HG03139 (cell line): ENCODE measurements at regions not wholly inside any gene's neighbourhood (a gene's known extent, or its start where the extent isn't known, plus 50 kb on each side); places are given as distances from the start of the nearest gene placed in this dataset.

ENCODE experiments used
- ATAC-seq: cut with Tn5 transposase; IDR thresholded peaks from one replicate; pipeline ENCODE4 v1.9.1; 2021; ENCODE audit not compliant: unreplicated experiment

DNA sequence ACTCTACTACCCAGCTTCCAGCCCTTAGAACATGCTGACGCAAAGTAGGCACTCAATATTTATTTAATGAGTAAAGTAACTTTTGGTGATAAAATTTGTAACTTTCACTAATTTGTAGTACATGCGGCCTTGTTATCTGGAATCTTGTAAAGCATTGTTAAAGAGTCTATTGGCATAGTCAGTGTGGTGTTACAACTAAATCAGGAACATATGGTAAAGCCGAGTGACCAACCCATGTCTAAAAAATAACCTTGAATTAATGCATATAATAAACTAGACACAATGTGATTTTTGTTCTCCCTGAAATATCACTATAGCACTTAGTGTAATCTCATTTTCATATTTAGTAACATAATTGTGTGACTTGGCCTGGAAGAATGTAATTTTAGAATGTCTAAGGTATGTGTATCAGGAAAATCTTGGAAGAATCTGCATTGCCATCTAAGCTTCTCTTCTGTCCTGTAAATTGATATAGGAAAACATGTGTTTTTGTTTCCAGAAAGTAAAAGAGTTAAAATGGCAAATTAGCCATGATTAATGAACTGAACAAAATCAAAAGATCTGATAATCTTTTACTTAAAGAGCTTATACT, 256.7 kb upstream of the GNAI1 start:
- ATAC-seq: no peak

DNA sequence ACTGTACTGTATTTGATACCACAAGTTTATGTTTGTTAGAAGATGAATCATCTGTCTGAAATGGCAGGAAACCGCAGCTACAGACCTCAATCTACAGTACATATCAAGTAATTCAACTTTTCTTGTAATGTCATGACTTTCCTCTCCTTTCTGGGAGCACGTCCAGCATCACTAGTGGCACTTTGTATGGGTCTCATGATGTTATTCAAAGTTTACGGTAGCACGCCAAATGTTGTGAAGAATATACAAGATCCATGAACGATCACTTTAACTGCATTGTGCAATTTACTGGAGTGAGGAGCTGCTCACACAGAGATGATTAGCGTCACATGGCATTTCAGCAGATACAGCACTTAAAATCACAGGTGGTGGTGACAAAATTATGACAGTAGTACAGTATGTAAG, 257.8 kb upstream of the GNAI1 start:
- ATAC-seq: no peak

DNA sequence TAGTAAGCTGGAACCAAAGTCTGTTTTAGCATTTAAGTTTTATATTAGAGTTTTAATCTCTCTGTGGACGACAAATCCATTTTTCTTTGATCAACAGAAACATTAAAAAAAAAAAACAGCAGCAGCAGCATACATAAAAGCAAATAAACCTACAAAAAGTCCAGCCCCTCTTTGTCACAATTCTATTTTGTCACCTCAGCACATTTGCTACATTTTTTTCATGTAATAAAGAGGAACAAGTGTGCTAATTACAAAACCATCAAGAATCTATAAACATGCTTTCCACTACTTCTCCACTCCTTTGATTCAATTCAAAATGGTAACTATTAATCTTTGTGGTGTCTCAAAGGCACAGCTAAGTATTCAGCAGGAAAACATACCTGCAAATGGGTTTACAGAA, 259.8 kb upstream of the GNAI1 start:
- ATAC-seq: no peak

DNA sequence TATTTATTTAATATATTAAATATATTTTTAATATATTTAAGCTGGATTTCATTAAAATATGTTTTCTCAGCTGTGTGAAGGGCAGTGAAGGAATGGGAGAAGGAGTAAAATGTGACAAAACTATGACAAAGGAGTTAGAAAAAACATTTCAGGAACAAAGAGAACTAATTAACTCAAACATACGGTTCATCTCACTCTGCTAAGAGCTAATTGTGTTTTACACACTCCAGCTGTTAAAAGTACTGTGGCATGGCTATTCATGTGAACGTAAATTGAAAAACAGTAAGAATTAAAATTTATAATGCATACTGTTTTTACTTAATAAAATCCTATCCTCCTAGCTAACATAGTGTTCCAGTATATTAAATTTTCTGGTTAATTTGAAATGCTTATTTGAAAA, 262.5 kb upstream of the GNAI1 start:
- ATAC-seq: no peak

DNA sequence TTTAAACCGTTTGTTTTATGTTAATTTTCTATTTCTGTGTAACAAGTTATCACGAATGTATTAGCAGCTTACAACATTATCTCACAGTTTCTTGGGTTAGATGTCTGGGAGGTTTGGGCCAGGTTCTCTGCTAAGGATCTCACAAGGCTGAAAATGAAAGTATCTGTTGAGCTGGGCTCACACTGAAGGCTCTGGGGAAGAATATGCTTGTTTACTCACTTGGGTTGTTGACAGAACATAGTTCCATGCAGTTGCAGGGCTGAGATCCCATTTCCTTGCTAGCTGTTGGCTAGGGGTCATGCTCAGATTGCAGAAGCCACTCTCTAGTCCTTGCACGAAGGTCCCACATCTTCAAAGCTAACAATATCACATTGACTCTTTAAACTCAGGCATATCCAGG, 266.6 kb upstream of the GNAI1 start:
- no peak for ATAC-seq

DNA sequence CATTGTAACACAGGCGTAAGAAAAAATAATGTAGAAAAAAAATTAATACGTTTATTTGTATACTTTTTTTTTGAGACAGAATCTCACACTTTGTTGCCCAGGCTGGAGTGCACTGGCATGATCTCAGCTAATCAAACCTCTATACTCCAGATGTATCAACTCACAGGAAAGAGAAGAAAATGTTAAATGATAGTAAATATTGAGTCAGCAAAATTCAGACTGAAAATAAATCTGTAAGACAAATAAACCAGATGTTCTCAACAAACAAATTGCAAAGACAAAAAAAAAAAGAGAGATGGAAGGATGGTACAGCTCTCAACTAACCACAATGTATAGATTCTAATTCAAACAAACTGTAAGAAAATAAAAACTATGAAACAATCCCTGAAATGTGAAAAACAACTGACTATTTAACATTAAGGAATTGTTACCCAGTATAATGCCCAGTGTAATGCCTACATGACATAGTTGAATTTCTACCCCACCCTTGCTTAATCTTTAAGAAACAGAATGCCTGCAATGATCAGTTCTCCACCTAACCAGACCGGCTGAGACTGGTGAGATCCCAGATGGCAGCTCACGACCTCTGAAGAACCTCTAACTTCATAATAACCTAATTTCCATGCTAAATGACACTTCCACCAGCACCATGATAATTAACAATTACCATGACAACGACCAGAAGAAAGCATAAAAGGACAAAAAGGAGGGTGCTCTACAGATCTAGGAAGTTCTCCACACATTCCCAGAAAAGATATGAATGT, 272.0 kb upstream of the GNAI1 start:
- ATAC-seq: no peak

DNA sequence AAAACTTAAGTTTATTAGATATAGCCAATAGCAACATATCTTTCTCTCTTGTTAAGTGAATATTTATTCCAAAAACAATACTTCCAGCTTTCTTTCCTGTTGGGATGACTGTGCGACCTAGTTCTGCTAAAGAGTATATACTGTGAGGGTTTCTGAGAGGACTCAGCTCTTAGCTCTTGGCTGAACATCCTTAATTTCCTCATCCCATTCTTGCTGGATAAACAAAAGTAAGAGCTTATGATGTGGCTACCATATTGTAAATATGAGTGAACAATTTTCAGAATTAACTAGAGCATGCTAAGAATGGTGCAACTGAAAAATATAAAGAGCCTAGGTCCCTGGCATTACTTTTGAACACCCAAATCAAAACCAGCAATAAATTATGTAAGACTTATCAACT, 279.5 kb upstream of the GNAI1 start:
- no peak for ATAC-seq

DNA sequence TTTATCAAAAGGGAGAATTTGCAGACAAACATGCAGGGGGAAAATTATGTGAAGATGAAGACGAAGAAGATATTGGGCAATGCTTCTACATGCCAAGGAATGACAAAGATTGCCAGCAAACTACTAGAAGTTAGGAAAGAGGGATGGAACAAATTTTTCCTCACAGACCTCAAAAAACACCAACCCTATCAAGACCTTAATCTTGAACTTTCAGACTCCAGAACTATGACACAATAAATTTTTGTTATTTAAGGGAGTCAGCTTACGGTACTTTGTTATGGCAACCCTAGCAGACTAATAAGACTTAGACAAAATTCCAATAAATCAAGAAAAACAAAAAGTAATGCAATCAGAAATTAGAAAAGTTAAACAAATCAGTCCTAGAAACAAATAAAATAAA, 280.0 kb upstream of the GNAI1 start:
- ATAC-seq: no peak

DNA sequence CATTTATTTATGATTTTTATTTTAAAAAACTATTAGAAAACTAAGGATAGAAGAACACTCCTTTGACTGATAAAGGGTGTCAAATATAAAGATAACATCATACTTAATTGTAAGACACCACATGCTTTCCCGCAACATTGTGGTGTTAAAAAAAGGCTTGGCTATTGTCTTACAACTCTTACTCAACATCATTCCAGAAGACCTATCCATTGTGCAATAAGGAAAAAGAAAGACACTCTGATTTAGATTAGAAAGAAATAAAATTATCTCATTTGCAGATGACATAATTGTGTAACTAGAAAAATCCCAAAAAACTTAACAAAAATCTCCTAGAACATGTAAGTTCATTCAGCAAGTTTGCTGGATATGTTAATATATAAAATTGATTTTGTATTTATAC, 296.7 kb upstream of the GNAI1 start:
- ATAC-seq: no peak

DNA sequence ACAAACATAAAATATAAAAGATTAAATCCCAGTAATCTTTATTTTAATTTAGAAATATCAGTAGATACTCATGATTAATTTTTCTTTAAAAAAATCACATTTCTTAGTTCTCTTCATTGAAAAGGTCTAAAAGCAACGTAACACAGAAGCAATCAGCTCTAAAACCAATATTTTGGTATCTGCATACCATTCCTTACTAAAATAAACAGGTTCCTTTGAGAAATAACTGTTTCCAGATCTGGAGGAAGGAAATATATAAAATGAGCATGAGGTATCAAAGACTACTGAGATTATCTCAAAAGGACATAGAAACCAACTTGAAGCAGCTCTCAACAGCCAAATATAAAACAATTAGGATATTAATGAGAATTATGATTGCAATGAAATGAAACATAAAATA, 301.0 kb upstream of the GNAI1 start:
- no peak for ATAC-seq

DNA sequence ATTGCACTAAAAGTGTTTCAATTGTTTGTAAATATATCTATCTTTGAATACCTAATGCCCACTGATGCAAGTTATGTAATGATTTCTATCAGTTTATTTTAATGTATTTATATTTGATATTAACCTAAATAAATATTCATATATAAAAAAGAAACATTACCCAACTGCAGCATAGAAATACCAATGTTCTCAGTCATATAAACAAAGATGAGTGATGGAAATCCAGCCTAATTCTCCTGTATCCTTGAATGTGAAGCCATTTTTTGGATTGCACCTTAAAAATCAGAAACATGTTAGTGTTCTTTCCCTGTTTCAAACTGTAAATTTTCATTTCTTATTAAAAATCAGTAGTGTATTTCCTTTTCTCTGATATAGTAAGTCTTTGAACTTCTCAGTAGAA, 305.8 kb upstream of the GNAI1 start:
- ATAC-seq: no peak

DNA sequence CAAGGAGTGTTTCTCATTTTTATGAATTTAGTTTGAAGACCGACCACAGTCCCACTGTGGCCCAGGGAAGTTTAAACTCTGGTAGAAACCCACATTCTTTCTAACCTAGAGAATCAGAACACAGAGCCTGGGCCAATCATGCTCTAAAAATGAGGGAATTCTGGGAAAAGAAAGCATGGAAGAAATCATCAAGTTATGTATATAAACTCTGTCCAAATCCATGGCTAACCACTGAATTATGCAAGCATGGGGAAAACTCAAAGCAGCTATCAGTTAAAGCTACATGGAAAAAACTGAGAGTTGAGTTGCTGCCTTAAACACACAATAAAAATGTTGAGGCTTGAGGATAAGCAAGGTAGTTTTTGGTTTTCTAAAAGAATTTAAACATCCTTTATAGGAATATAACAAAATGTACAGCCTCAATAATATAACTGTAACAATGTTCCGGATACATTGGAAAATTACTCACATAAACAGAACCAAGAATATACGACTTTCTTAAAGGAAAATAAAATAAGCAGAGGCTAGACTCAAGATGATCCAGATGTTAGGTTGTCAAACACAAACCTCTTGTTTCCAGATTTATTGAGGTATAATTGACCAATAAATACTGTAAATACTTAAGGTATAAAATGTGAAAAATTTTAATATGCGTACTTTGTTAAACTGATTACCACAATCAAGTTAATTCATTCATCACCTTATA, 311.2 kb upstream of the GNAI1 start:
- ATAC-seq: no peak

DNA sequence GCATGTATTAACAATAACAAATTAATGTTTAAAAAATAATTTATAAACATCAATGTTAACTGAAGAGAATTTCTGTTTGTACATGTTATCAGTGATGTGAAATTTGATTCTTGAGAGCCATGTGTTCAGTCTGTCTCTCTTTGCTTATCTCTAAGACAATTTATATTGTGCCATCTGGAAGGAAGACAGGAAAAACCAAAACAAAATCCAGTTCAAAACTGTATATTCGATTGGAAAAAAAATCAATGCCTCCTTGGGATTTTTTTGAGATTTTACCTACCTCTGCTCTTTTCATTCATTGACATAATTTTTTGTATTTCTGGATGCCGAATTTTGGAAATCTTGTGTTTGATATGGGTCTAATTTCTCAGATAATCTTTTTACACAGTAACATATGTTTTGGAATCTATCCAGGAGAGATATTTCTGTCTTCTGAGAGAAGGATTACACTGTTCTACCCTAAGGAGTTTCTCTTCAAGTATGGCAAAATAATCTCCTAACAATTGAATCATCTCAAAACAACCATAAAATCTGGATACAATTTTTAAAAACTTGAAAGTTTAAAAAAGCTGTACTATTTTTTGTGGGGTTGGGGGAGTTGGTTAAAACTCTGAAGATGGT, 311.9 kb upstream of the GNAI1 start:
- no peak for ATAC-seq

DNA sequence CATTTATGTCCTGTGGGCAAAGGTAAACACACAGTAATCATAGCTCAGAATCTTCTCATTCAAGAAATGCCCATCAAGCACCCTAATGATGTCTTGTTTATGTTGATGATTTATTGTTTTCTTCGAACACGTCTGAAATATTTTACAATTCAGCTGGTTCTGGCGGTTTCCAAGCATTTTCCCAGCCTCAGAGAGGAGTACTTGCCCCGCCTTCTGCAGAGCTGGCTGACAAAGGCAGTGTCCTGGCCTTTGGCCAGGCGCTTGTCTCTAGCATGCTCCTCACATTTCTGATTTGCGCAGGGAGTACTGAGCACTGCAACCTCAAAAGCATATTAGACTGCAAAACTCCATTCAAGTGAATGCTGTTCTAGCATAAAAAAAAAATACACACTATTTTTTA, 314.2 kb upstream of the GNAI1 start:
- ATAC-seq: no peak

DNA sequence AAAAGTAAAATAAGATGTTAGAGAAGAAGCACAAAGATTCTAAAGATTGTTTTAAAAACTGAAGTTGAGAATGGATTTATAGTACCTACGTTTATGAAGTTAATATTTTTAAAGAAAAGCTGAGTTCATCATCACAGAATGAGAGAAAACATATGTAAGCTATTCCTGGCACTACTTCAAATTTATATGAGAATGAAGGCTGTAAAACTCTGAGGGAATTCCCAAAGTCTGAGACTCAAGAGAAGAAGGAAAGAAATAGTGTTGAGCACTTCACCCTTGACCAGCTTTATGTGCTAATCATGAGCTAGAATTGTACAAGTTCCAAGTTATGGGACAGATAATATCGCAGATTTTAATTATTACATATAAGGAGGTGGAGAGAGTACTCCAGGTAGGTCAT, 323.7 kb upstream of the GNAI1 start:
- ATAC-seq: no peak

DNA sequence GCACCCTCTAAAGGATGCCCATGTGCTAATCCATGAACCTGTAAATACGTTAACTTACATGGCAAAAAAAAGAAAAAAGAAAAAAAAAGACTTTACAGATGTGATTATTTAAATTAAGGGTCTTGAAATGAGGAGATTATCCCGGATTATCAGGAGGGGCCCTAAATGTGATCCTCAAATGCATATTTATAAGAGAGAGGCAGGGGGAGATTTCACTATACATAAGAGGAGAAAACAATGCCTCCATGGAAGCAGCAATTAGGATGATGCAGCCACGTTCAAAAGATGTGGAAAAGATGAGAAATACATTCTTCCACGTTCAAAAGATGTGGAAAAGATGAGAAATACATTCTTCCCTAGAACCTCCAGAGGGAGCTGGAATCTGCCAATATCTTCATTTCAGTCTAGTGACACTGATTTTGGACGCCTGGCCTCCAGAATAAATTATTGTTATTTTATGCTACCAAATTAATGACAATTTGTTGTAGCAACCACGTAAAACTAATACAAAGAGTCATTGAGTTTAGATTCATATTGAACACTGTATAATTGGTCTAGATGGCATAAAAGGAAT, 328.4 kb upstream of the GNAI1 start:
- no peak for ATAC-seq

DNA sequence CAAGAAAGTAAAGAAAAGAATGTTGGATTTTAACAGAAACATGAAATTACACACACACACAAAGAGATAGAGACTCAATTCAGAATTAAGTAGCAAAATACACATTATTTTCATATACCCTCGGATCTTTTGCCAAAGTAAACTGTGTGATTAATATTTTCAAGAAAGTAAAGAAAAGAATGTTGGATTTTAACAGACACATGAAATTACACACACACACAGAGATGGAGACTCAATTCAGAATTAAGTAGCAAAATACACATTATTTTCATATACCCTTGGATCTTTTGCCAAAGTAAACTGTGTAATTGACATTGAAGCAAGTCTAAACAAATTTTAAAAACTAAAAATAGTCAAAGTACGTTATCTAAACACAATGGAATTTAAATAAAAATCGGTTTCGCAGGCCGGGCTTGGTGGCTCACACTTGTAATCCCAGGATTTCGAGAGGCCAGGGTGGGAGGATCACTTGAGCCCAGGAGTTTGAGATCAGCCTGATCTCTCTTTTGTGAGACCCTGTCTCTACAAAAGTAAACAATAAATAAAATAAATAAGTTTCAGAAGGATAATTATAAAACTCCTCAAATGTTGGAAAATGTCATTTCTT, 337.3 kb upstream of the MAGI2 start:
- ATAC-seq: no peak

DNA sequence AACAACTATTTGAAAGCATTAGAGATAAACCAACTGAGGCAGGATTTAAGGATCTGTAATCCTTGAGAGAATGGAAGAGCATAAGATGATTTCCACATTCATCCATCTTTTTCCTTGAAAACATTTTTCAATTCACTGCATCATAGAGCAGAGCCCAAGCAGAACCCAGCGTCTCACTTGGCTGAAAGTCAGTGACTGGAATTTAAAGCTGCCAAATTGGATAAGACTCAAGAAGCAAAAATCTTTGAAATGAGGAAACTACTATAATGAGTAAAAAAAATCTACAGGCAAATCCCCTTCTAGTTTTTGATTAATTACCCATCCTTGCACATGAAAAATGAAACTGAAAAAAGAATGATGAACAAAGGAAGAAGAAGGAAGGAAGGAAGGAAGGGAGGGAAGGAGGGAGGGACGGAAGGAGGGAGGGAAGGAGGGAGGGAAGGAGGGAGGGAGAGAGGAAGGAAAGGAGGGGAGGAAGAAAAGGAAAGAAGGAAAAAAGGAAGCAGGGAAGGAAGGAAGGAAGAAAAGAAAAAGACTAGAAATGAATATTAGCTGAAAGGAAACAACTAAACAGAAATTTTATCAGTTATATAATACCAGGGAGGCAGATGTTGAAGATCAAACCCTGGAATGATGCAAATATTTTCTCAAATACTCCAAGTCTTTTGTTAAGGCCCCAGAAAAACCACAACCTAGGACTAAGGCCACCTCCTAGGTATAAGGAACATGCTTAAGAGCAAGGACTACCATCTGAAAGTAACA, 336.3 kb upstream of the MAGI2 start:
- ATAC-seq: no peak

DNA sequence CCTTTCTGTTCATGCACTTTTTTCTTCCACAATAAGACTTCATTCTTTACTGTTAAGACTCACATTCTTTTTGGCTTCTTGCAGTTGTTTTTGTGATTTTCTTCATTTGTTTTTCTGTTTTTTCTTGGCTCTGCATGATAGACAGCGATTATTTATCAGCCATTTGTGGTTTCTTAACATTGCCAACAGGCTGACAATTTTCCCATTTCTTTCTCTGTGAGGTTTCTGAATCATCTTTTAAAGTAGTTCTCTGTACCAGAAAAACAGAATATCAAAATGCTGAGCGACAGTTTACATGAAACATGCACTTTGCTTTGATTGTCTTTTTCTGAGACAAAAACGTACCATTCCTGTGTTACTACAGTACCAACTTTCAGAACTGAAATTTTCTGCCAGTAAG, 334.2 kb upstream of the MAGI2 start:
- ATAC-seq: no peak

DNA sequence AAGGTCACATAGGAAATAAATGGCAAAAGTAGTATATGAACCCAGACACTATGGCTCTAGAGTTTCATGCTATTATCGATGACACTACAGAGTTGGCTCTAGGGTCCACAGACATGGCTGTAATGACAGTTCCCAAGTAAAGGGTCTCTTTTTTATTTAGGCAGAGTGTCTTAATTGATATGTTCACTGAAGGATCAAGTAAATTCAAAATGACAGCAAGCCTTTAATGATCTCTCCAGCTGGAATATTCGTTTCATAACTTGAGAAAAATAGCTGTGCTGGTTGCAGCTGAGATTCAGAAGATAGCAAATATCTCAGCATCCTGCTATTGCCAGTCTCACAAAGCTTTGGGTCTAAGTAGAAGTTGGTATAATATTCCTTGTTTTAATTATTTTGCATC, 333.6 kb upstream of the MAGI2 start:
- no peak for ATAC-seq

DNA sequence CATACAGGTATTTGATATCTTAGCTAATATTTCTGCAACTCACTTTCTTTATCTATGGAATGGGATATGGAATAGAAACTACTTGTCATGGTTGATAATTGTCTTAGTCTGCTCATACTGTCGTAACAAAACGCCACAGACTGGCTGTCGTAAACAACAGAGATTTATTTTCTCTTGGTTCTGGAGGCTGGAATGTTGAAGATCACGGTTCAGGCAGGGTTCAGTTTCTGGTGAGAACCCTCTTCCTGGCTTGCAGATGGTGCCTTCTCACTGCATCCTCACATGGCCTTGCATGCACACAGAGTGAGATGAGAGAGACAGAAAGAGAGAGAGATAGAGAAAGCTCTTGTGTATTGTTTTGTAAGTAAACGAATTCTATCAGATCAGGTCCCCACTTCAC, 332.7 kb upstream of the MAGI2 start:
- no peak for ATAC-seq
